GDM1 (cell line): ENCODE measurements at regions not wholly inside any gene's neighbourhood (a gene's known extent, or its start where the extent isn't known, plus 50 kb on each side); places are given as distances from the start of the nearest gene placed in this dataset.
A peak's percentile ranks its signal among the peaks of the same experiment; 100 is the strongest.

ENCODE experiments used
- DNase-seq: peaks from one replicate; lab custom pipeline; 2025; lab: John Stamatoyannopoulos, UW

GRCh38 chr10:28783087-28783486 lies 105.8 kb downstream of the BAMBI start:
- no peak for DNase-seq

GRCh38 chr10:28785018-28785417 lies 107.7 kb downstream of the BAMBI start:
- no peak for DNase-seq

DNA sequence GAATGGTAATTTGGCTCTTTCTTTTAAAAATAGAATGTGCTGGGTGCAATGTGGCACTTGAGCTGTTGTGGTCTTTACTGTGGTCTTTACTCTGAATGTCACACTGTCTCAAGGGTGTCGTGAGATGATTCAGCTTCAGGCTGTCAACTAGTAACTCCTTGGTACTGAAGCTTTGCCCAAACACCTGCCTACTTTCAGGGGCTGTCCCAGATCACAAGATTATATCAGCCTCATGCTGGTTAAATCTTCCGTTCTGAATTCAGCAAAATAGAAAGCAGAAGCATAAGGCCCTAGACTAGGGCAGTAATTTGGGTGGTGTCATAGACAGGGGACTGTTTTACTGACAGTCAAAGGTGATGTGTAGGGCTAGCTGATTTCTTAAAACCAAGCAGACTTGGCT lies 110.9 kb downstream of the BAMBI start:
- no peak for DNase-seq

DNA sequence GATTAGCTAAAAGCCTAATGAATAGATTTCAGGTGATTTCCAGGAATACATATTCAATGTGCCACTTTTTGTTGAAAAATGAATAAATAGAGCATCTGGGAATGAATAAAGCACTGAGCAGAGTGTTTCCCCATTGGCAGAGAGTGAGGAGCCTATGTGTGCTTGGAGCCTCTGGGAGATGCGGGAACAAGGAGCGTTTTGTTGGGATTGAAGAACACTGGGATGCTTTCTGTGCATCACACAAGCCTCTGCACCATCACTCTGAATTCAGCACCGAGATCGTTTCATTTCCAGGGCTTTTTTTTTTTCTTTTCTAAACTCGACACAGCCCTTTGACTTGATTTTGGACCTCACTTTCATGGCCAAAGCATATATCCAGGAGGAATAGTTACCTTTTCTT lies 111.4 kb downstream of the BAMBI start:
- no peak for DNase-seq

DNA sequence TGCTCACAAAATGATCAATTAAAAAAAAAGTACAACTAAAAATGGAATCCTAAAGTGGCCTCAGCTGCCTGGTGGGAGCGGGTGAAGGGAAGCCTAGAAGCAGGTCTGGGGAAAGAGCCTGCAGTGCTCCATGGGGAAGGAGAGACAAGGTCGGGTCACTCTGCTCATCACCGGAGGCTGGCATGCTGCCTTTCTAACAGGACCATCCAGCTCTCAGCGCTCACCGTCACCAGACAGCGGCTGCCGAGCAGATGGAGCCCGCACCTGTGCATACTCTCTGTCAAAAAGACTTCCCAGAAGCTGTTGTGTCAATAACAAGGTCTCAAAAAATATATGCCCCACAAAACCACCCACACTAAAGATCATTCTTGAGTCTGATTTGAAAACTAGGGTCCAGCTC lies 112.8 kb downstream of the BAMBI start:
- DNase-seq = no peak

GRCh38 chr10:28793482-28793881 lies 116.2 kb downstream of the BAMBI start:
- no peak for DNase-seq

GRCh38 chr10:28794986-28795385 lies 117.7 kb downstream of the BAMBI start:
- no peak for DNase-seq

- DNase-seq = no peak
Measured at GRCh38 chr10:28796606-28797512, 119.5 kb downstream of the BAMBI start.

- DNase-seq = no peak
Measured at GRCh38 chr10:28797904-28798371, 120.6 kb downstream of the BAMBI start.

GRCh38 chr10:28798428-28798955 lies 121.2 kb downstream of the BAMBI start:
- no peak for DNase-seq

DNA sequence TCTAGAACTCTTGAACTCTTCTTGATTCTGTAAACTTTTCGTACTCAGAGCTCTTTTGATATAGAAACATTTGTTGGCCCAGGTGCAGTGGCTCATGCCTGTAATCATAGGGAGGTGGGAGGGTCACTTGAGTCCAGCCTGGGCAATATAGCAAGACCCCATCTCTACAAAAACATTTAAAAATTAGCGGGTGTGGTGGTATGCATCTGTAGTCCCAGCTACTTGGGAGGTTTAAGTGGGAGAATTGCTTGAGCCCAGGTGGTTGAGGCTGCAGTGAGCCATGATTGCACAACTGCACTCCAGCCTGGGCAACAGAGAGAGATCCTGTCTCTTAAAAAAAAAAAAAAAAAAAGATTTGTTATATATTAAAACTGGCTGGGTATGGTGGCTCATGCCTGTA lies 121.6 kb downstream of the BAMBI start:
- DNase-seq = no peak

DNA sequence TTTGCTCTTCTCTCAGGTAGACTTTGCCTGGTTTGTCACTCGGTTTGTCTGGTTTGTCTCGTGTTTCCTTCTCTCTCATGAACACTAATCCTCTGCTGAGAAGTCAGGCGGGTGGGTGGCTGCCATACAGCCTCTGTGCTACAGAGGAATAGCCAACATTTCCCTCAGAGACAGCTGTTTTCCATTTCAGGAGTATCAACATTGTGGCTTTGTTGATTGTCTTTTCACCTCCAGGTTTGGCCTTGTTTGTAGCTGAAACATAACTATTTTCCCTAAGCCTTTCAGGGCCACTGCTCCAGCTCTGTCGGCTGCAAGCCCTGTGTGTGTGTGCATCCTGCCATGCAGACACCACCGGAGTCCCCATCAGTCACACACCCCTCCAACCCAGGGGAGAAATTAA lies 122.8 kb downstream of the BAMBI start:
- no peak for DNase-seq

GRCh38 chr10:28801247-28801646 lies 123.9 kb downstream of the BAMBI start:
- no peak for DNase-seq

- DNase-seq = no peak
Measured at GRCh38 chr10:28801869-28802268, 124.5 kb downstream of the BAMBI start.

DNA sequence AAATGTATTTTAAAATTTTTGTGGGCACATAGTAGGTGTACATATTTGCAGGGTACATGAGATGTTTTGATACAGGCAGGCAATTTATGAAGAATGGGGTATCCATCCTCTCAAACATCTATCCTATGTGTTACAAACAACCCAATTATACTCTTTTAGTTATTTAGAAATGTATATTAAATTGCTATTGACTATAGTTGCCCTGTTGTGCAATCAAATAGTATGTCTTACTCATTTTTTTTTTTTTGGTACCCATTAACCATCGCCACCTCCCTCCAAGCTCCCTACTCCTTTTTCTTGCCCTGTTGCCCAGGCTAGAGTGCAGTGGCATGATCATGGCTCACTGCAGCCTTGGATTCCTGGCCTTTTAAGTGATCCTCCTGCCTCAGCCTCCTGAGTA lies 128.1 kb downstream of the BAMBI start:
- no peak for DNase-seq

DNA sequence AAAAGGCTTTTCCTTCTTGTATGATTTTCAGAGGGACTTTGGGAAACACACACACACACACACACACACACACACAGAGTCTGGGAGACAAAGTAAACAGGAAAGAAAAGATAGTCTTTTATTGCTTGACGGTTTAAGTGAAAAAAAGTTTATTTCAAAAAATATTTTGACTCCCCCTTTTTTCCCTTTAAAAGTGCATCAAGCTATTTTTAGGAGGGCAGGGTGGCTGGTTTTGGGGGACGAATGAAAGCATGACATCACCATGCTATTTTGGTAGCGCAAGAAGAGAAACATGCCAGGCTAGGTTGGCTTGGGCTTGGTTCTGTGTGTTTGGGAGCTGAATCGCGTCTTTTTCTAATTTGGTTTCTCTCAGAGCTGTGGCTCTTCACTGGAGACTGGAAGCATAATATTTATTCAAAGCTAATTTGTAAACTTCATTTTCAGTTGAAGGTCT lies 129.2 kb downstream of the BAMBI start:
- DNase-seq = no peak

GRCh38 chr10:28806951-28807759 lies 129.8 kb downstream of the BAMBI start:
- DNase-seq = peak; percentile 41

- peak; percentile 74 for DNase-seq
Measured at GRCh38 chr10:28807760-28808613, 130.7 kb downstream of the BAMBI start.

GRCh38 chr10:28808693-28809092 lies 131.4 kb downstream of the BAMBI start:
- no peak for DNase-seq

- no peak for DNase-seq
Measured at GRCh38 chr10:28810057-28810870, 132.9 kb downstream of the BAMBI start.
